NCI-H510A (cell line): ENCODE measurements at regions not wholly inside any gene's neighbourhood (a gene's known extent, or its start where the extent isn't known, plus 50 kb on each side); places are given as distances from the start of the nearest gene placed in this dataset.

Experiments used
- DNase-seq: peaks from one replicate; lab custom pipeline; 2025; lab: John Stamatoyannopoulos, UW

GRCh38 chr9:8088477-8088876, 288.9 kb upstream of the DMAC1 start:
- no peak for DNase-seq

DNA sequence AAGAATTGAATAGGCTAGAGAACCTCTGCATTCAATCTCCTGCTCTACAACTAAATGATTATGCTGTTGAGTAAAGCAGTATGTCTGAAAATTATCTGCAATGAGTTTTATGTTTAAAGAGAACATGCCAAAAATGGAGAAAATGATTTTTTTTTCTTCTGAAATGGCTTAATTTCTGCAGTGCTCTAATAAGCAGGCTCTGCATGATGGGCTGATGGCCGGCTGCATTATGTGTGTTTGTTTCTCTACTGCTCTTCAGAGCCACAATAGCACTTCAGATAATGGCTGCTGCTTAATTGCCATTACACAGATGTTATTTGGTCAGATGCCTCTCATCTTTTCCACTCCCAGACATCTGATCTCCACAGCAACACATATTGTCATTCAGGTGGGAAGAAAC, 286.4 kb upstream of the DMAC1 start:
- DNase-seq = peak; percentile 38

DNA sequence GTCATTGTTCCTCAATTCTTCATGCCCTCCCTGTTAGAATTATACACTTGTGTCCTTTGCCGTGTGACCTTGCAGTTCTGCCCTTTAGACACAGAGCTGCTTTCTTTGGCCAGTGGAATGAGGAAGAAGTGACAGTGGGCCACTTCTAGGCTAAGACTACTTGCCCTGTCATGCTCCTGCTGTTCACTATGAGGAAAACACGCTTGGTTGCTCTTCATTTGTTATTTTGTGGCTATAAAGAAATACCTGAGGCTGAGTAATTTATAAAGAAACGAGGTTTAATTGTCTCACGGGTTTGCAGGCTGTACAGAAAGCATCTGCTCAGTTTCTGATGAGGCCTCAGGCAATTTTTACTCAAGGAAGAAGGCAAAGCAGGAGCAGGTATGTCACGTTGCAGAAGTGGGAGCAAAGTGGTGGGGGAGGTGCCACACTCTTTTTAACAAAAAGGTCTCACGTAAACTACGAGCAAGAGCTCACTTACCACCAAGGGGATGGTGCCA, 279.1 kb upstream of the DMAC1 start:
- DNase-seq = no peak

DNA sequence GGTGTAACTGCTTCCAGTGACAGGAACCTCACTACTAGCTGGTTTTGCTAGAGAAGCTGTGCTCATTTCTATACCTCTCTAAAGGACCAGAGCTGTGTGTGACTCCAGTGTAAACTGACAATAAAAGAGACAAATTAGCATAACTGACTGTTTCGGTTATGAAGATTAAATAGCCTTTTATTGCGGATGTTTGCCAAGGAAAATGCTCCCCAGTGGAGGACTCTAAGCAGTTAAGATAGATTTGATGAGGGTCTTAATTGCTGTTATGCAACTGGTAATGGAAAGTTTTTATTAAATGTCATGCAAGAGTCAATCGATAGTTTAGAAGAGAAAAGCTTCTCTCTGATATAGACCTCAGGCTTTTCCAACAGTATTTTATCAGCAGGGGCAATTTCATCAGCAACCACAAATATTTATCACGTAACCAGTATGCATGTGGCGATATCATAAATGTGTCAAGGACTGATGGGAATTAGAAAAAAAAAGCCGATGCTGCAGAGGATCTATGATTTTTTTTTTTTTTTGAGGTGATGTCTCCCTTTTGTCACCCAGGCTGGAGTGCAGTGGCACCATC, 275.2 kb upstream of the DMAC1 start:
- DNase-seq = no peak

DNA sequence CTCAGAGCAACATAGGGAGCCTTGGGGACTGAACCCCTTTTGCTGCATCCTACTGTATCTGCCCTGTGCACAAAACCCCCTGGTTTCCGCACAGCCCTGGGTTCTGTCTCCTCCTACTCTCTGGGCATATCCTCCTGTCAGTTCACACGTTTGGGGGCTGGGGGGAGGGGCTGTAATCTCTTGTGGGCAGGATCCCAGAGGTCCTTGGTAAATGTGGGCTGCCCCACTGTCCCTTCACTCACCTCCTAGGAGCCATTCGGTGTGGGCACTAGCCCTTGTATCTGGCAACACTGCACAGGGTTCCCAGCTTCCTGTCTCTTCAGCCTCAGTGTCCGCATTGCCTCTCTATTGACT, 271.8 kb upstream of the DMAC1 start:
- DNase-seq = no peak

DNA sequence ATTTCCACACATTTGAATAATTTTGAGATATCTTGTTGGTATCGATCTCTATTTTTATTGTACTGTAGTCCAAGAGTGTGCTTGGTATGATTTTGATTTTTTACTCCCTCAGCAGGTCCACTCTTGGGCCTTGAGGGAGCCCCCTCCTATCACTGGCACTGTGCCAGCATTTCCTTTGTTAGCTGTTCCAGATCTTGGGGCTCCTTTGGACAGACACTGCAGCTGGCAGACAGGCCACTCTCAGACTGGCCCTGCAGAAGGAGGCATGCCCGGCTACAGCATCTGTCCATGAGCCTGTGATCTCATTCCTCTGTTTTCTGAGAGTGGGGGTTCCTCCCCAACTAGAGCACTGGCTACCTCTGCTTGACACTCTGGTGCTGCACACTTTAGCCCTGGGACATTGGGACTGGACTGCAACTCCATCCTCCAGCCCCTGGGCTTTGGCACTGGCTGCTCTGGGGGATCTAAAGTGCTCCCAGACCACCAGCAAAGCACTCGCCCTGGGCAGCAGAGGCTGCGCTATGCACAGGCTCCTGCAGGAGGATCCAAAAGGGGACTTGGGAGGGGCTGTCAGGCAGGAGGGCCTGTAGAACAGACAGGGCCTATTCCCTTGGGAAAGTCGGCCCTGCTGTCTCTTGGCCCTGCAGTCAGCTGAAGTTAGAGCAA, 271.3 kb upstream of the DMAC1 start:
- no peak for DNase-seq

- DNase-seq = no peak
Measured at GRCh38 chr9:8062459-8062858, 262.9 kb upstream of the DMAC1 start.

DNA sequence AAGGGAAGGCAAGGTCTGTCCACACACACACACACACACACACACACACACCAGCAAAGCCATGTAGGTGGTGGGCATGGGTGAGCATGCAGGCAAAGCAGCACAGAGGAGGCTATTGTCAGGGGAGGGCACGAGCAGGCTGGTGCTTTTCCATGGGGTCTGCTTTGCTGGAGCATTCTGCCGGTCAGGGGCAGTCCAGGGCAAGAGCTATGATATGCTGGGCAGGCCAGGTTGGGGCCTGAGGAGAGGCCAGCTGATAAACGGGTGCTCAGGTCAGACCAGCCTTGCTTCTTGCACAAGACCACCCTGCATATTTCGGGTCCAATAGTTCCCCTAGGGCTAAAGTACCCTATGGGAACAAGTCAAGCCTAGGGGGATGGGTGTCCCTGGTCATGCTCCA, 253.9 kb upstream of the DMAC1 start:
- no peak for DNase-seq

DNA sequence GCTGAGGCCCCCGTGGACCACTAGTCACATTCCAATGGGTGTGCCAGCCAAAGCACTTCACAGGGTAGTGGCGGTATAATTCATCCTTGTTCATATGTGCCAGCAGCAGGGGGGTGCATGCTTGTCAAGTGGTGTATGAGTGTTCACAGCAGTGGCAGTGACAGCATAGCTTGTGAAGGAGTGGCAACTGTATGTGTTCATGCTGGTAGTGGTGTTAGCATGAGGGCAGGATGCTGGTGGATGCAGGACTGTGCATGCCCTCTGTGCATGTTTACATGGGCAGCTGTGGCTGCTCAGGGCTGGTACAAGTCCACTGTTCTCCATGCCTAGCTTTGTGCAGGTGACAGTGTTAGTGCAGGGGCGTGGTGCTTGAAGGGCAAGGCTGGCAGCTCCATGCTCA, 253.4 kb upstream of the DMAC1 start:
- no peak for DNase-seq

GRCh38 chr9:8037745-8038144, 238.2 kb upstream of the DMAC1 start:
- no peak for DNase-seq

DNA sequence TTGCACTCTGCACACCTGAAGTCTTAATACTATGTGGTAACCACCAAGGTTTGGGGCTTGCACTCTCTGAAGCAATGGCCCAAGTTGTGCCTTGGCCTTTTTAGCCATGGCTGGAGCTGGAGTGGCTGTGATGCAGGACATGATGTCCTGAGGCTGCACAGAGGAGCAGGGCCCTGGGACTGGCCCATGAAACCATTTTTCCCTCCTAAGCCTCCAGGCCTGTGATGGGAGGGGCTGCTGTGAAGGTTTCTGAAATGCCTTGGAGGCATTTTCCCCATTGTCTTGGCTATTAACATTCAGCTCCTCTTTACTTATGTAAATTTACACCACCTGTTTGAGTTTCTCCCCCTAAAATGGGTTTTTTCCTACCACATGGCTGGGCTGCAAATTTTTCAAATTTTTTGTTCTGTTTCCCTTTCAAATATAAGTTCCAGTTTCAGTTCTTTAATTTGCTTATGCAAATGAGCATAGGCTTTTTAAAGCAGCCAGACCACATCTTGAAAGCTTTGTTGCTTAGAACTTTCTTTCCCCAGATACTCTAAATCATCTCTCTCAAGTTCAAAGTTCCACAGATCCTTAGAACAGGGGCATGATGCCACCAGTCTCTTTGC, 237.4 kb upstream of the DMAC1 start:
- DNase-seq = no peak

DNA sequence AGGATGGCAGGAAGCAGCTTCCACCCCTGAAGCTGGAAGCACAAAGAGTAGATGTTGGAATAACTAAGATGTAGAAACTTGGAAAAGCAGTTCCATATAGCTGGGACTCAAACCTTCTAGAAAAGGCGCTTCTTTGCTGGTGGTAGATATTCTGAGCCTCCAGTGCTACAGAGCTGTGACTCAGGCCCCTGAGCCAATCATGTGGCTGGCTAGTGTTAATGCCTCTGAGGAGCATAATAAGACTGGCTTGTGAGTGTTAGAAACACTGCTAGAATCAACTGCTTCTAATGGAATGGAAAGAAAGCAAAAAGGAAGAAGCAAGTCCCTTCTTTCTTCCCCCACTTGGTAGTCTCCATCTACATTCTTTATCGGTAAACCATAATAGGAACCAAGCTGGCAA, 234.2 kb upstream of the DMAC1 start:
- DNase-seq = no peak

DNA sequence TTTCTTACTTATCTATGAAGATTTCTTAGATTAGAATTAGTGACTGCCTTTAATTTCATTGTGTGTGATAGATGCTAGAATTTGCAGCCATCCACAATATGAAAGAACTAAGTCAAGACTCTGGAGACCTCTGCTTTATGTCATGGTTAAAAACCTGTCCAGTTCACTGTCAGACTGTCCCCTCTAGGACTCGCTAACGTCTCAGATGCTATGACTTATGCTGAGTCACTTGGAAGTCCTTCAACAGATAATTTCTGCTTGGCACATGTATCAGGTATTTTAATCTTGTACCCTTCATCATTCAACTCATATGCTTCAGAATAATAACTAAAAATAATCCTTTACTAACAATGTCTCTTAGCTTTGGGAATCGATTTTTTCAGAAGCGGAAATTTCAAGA, 230.5 kb upstream of the DMAC1 start:
- no peak for DNase-seq

- no peak for DNase-seq
Measured at GRCh38 chr9:8027351-8027750, 227.8 kb upstream of the DMAC1 start.

DNA sequence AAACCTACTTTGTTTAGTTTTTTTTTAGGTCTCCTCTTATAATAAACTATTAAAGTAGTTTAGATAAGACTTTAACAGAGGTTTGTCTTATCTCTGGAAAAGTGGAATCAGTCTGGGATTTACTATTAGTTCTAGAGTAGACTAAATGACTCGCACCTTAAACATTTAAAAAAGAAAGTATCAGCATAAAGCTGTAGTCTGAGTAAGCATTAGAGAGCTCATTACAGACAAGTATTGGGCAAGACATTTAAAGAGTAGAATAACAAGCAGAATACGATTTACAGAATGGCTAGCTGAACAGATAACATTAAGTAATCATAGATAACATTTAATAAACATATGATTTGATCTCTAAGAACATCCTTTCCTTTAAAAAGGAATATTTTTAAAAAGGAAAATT, 226.0 kb upstream of the DMAC1 start:
- DNase-seq = no peak

- DNase-seq = no peak
Measured at GRCh38 chr9:8020186-8020585, 220.6 kb upstream of the DMAC1 start.

DNA sequence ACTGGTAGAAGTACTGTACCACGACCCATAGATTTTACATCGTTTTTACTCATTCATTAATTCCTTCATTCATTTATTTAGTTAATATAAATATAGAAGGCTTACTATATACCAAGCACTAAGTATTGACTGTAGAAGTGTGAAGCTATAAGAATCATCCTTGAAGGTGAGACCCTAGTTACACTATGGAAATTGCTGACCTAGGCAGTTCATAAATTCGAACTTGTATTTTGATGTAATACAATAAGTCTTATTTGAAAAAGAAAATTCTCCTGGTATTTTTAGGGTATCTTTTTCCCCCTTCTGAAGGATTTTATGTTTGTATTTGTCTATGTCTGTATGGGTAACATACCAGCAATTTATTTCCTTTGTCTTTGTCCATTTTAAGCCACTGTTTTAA, 220.1 kb upstream of the DMAC1 start:
- no peak for DNase-seq

DNA sequence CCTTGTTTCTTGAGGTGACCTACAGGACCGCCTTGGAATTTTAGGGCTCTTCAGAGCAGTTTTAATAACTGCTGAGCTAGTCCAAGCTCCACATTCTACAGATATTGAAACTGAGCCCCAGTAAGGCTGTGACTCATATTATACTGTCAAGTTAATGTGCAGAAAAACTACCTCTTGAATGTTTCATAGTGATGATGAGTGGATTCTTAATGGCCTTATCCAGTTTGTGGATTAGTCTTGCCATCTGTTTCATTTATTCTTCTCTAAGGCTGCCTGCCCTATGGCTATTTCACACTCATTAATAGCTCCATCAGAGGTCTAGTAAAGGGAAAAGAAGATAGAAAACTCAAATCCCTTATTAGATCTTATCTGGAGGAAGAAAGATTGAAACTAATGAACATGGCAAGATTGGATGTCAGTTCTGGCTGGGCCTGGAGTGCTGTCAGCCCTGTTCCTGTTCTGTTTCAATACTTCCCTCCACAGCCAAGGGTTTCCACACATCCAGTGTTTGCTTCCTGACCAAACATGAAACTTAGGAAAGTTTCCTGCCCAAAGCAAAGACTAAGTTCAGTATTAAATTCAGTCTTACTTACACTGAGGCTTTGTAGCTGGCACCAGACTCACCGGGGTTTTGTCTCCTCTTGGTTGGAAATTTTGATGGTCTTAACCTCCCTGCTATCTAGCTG, 215.6 kb upstream of the DMAC1 start:
- no peak for DNase-seq

- DNase-seq = no peak
Measured at GRCh38 chr9:8012986-8013385, 213.4 kb upstream of the DMAC1 start.

- DNase-seq = no peak
Measured at GRCh38 chr9:8011974-8012373, 212.4 kb upstream of the DMAC1 start.

GRCh38 chr9:7996558-7996957, 197.0 kb upstream of the DMAC1 start:
- DNase-seq = no peak

DNA sequence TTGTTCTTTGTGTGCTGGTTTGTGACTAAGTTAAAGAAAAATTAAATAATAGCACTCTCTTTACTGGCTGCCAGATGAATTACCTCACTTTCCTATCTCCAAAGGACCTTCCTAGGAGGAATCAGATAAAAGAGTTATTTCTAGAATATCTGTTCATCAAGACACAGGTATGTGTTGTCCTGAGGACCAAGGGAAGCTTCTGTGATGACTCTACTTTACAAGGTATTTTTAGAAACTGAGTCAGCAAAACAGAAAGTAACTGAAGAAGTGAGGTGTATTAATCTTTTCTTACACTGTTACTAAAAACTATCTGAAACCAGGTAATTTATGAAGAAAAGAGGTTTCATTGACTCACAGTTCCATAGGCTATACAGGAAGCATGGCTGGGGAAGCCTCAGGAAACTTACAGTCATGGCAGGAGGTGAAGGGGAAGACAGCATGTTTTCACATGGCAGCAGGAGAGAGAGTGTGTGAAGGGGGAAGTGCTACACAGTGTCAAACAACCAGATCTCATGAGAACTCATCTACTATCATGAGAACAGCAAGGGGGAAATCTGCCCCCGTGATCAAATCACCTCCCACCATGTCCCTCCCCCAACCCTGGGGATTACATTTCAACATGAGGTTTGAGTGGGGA, 189.2 kb upstream of the DMAC1 start:
- no peak for DNase-seq

DNA sequence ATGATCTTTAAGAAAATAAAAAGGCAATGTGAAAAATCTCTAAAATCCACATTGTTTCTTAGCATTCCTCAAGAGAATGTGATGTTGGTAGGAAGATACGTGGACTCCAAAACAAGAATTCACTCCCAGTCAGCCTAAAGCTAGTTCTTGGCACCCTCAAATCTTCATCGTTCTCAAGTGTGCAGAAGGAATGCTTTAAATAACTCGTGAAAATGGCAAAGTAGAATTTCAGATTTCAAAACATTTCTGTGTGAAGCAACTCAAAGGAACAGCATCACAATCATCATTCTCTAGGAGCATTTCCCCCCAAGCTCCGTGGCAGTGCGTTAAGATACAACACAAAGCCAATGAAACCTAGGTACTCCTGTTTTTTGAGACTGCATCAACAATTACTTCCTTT, 185.1 kb upstream of the DMAC1 start:
- no peak for DNase-seq
